ENCODE measurements at regions not wholly inside any gene's neighbourhood (a gene's known extent, or its start where the extent isn't known, plus 50 kb on each side); places are given as distances from the start of the nearest gene placed in this dataset.

GRCh38 chr3:94737116-94737515 lies 674.3 kb downstream of the NSUN3 start:
- Histone ChIP-seq H3K27me3 (ENCODE audit: insufficient read depth) (no peaks in the 10 kb centered on the region), H3K9me2 (ENCODE audit: insufficient read depth) (no peaks in the 10 kb centered on the region; the same call in 1 of the 2 replicates), H3K4me1 (ENCODE audit: insufficient read depth) (no peaks in the 10 kb centered on the region), H3K27ac (ENCODE audit: low read depth) (no peak overlapping the region), H3K79me2 (replicated peaks; ENCODE audit: insufficient read depth) (no peaks in the 10 kb centered on the region), H2AFZ (no peak overlapping the region), H4K20me1 (replicated peaks; ENCODE audit: insufficient read depth) (no peaks in the 10 kb centered on the region), H3F3A (replicated peaks; ENCODE audit: low read depth) (no peaks in the 10 kb centered on the region), H3K4me2 (no peak overlapping the region), H3K4me3 (no peak overlapping the region), H3K36me3 (ENCODE audit: insufficient read depth) (no peaks in the 10 kb centered on the region)
- TF ChIP-seq ZNF114 (CRISPR knock-in tag; IDR thresholded peaks at IDR 0.05) (no peak), NANOG (IDR thresholded peaks at IDR 0.05; ENCODE audit: borderline replicate concordance) (no peak), STAT1 (IDR thresholded peaks at IDR 0.05; ENCODE audit: unreplicated experiment) (no peak), JUNB (IDR thresholded peaks at IDR 0.05; ENCODE audit: unreplicated experiment) (no peak), REST (IDR thresholded peaks at IDR 0.05; ENCODE audit: unreplicated experiment) (no peak), POLR2AphosphoS5 (IDR thresholded peaks at IDR 0.05; ENCODE audit: low read depth) (no peak)
- no peaks in the 10 kb centered on the region for H3K4me1 Mint-ChIP-seq
- ATAC-seq (no peak), DNase-seq (ENCODE audit: low spot score) (no peak)
- H3K36me3 Mint-ChIP-seq (ENCODE audit: low read depth), result peaks cover 1% of the 10 kb centered on the region; the same call in 1 of the 3 replicates
- H3K27me3 Mint-ChIP-seq (ENCODE audit: insufficient read depth, low read depth, poor library complexity), result peaks cover 2% of the 10 kb centered on the region
- 0 out of 3 replicates have a peak, but pooled peaks cover 2% of the 10 kb centered on the region for H3K9me3 Mint-ChIP-seq
- no peak overlapping the region for H3K4me3 Mint-ChIP-seq
- H3K27ac Mint-ChIP-seq, result no peak overlapping the region

- Mint-ChIP-seq H3K27me3 (ENCODE audit: insufficient read depth, low read depth, poor library complexity) (peaks cover 2% of the 10 kb centered on the region), H3K9me3 (peaks cover 19% of the 10 kb centered on the region), H3K4me1 (no peaks in the 10 kb centered on the region), H3K27ac (no peak overlapping the region), H3K4me3 (no peak overlapping the region), H3K36me3 (ENCODE audit: low read depth) (peaks cover 12% of the 10 kb centered on the region)
- no peaks in the 10 kb centered on the region for H3K27me3 ChIP-seq (ENCODE audit: insufficient read depth)
- peaks cover 6% of the 10 kb centered on the region; the same call in 1 of the 2 replicates for H3K9me2 ChIP-seq (ENCODE audit: insufficient read depth)
- no peaks in the 10 kb centered on the region for H3K79me2 ChIP-seq (replicated peaks; ENCODE audit: insufficient read depth)
- H4K20me1 ChIP-seq (replicated peaks; ENCODE audit: insufficient read depth), result no peaks in the 10 kb centered on the region
- H3K4me3 ChIP-seq, result no peak overlapping the region
- DNase-seq (ENCODE audit: low spot score), result no peak
- H3K27ac ChIP-seq (ENCODE audit: low read depth), result no peak overlapping the region
- H3K4me1 ChIP-seq (ENCODE audit: insufficient read depth), result no peaks in the 10 kb centered on the region
- no peak overlapping the region for H2AFZ ChIP-seq
- H3K4me2 ChIP-seq, result no peak overlapping the region
- H3K36me3 ChIP-seq (ENCODE audit: insufficient read depth), result no peaks in the 10 kb centered on the region
- ATAC-seq, result no peak
- H3F3A ChIP-seq (replicated peaks; ENCODE audit: low read depth), result no peaks in the 10 kb centered on the region
- no peak for TF ChIP-seq POLR2AphosphoS5 (IDR thresholded peaks at IDR 0.05; ENCODE audit: low read depth)
- TF ChIP-seq ETS1 (IDR thresholded peaks at IDR 0.05), result no peak
- no peak for TF ChIP-seq NANOG (IDR thresholded peaks at IDR 0.05; ENCODE audit: borderline replicate concordance)
- no peak for TF ChIP-seq REST (IDR thresholded peaks at IDR 0.05; ENCODE audit: unreplicated experiment)
Measured at GRCh38 chr3:94739420-94739819, 676.6 kb downstream of the NSUN3 start.

Data from GM23338 (cell line).